HepG2 (cell line): ENCODE measurements at regions not wholly inside any gene's neighbourhood (a gene's known extent, or its start where the extent isn't known, plus 50 kb on each side); places are given as distances from the start of the nearest gene placed in this dataset.

Source experiments
- ATAC-seq: fragments of 200-7000 bp; cut with Tn5 transposase; 3 replicates; pipeline ENCODE4 v1.9.1; 2020; ENCODE audit warnings: mild to moderate bottlenecking, moderate library complexity
- BruUV-seq: library from RNA; stranded (reverse); fragments of 400-500 nt; replicated peaks from 2 replicates; lab custom pipeline; 2021; lab: Mats Ljungman, UMichigan
- CTCF ChIA-PET: fragments of 300-600 bp; formaldehyde crosslinking; extraction: SDS; loops from one replicate; lab custom pipeline; 2021; ENCODE audit warnings: low total read pairs, inconsistent platforms, low intra/inter-chr PET ratio; lab: Yijun Ruan, JAX
- POLR2A ChIA-PET: fragments of 350-600 bp; sonication (Branson Sonifier 250); formaldehyde crosslinking; loops from one replicate; lab custom pipeline; 2020; ENCODE audit warnings: antibody characterized with exemption, inconsistent platforms; lab: Yijun Ruan, JAX
- DNase-seq: peaks from one replicate; pipeline ENCODE4 v3.0.0-alpha.2; 2015; ENCODE audit warnings: low spot score
- FAIRE-seq: peaks from 3 replicates; lab custom pipeline; 2011; peaks lifted over from hg19 to GRCh38; lab: Jason Lieb, UNC
- H2AFZ ChIP-seq: one replicate; pipeline ENCODE4 v1.6.1; 2011; ENCODE audit warnings: low read length, inconsistent platforms
- H3K27ac ChIP-seq: fragments of 300-600 bp; 3 replicates; pipeline ENCODE4 v1.8.0; 2011; ENCODE audit warnings: mixed run types, mild to moderate bottlenecking, mixed read lengths, low read length, inconsistent platforms; ENCODE audit not compliant: insufficient read depth; ENCODE audit errors: extremely low read length
- H3K27me3 ChIP-seq, 2 experiments: fragments of 200-600 bp in 1 of 2; 2 replicates in 1 of 2; 3 replicates in 1 of 2; pipeline versions ENCODE4 v1.6.0 to v1.8.0; 2011; ENCODE audit warnings: low read length in 2 of 2, mild to moderate bottlenecking in 2 of 2, moderate library complexity in 2 of 2, inconsistent platforms in 1 of 2; ENCODE audit not compliant: insufficient read depth in 2 of 2, control insufficient read depth in 1 of 2
- H3K36me3 ChIP-seq, 2 experiments: fragments of 200-600 bp in 1 of 2; replicated peaks in 1 of 2; 2 replicates in 1 of 2; 3 replicates in 1 of 2; pipeline versions ENCODE4 v1.5.1 to v1.8.0; 2011; ENCODE audit warnings: low read length in 2 of 2, inconsistent platforms in 1 of 2; ENCODE audit not compliant: insufficient read depth in 2 of 2, control insufficient read depth in 1 of 2
- H3K4me1 ChIP-seq: 2 replicates; pipeline ENCODE4 v1.5.1; 2012; ENCODE audit warnings: low read length, inconsistent platforms; ENCODE audit not compliant: insufficient read depth
- H3K4me2 ChIP-seq: 2 replicates; pipeline ENCODE4 v1.6.0; 2011; ENCODE audit warnings: low read depth, low read length, inconsistent platforms
- H3K4me3 ChIP-seq, 3 experiments: fragments of 200-600 bp in 1 of 3; sonication (generic), shearing (Covaris generic) in 1 of 3; replicated peaks in 1 of 3; 2 replicates each; pipeline ENCODE4 v1.5.1; 2011 to 2016; ENCODE audit warnings: low read length in 3 of 3, inconsistent platforms in 2 of 3, low read depth in 2 of 3, mild to moderate bottlenecking in 2 of 3, control low read depth in 1 of 3, mixed read lengths in 1 of 3; ENCODE audit not compliant: insufficient read depth in 1 of 3
- H3K79me2 ChIP-seq: one replicate; pipeline ENCODE4 v1.6.1; 2011; ENCODE audit warnings: low read length, inconsistent platforms; ENCODE audit not compliant: insufficient read depth
- H3K9ac ChIP-seq: 2 replicates; pipeline ENCODE4 v1.6.0; 2011; ENCODE audit warnings: mild to moderate bottlenecking, low read depth, low read length, inconsistent platforms; ENCODE audit not compliant: insufficient read depth
- H3K9me3 ChIP-seq: 2 replicates; pipeline ENCODE4 v1.5.1; 2012; ENCODE audit warnings: mild to moderate bottlenecking, low read length
- H4K20me1 ChIP-seq: 2 replicates; pipeline ENCODE4 v1.6.0; 2011; ENCODE audit warnings: inconsistent platforms, mild to moderate bottlenecking, low read length, moderate library complexity; ENCODE audit not compliant: insufficient read depth
- CCAR2 ChIP-seq: fragments of 200-400 bp; formaldehyde crosslinking; optimal IDR thresholded peaks from 2 replicates; pipeline ENCODE3; 2018; ENCODE audit warnings: low read depth, mild to moderate bottlenecking, low read length, moderate library complexity
- IRX3 ChIP-seq: sonication (generic); formaldehyde crosslinking; IDR thresholded peaks from 2 replicates; pipeline ENCODE4 v1.8.1; 2023; ENCODE audit warnings: mild to moderate bottlenecking, low read depth, missing genetic modification reagents, borderline replicate concordance
- PRMT3 ChIP-seq: sonication (generic); formaldehyde crosslinking; IDR thresholded peaks from 2 replicates; pipeline ENCODE4 v1.8.1; 2022; ENCODE audit warnings: low read depth, mild to moderate bottlenecking, moderate library complexity, missing genetic modification reagents, borderline replicate concordance
- ZNF160 ChIP-seq: sonication (generic); formaldehyde crosslinking; IDR thresholded peaks from 2 replicates; pipeline ENCODE4 v1.8.0; 2022; ENCODE audit warnings: mild to moderate bottlenecking, inconsistent platforms, missing genetic modification reagents
- ZNF44 ChIP-seq: sonication (generic); formaldehyde crosslinking; IDR thresholded peaks from 2 replicates; pipeline ENCODE4 v1.5.1; 2020; ENCODE audit warnings: mild to moderate bottlenecking, missing genetic modification reagents
- ZNF614 ChIP-seq: IDR thresholded peaks from 2 replicates; pipeline ENCODE4 v1.6.1; 2018; ENCODE audit warnings: missing biosample characterization, missing genetic modification reagents, inconsistent platforms, borderline replicate concordance
- WGBS: methylation state at CpG from one replicate; pipeline ENCODE4 v1.1.6; 2017; ENCODE audit warnings: low lambda C conversion rate; 5-methylcytosine and 5-hydroxymethylcytosine counted together
- in situ Hi-C: cut with HindIII; loops from 2 replicates; pipeline ENCODE4 v1.10.0; 2017; ENCODE audit warnings: low pct_unique_long_range_greater_than_20kb; ENCODE audit not compliant: extremely low pct_ligation_motif_present
- intact Hi-C: fragments of 100-400 bp; cut with micrococcal nuclease; formaldehyde crosslinking; loops from one replicate; pipeline ENCODE4 v1.10.0; 2022; ENCODE audit not compliant: unreplicated experiment
- TF ChIP-seq, protein P1 (sequence below): sonication (generic); formaldehyde crosslinking; IDR thresholded peaks from 2 replicates; pipeline ENCODE4 v1.5.0; 2020; ENCODE audit warnings: missing genetic modification reagents, mild to moderate bottlenecking, borderline replicate concordance
- TF ChIP-seq, protein P2 (sequence below): sonication (generic); formaldehyde crosslinking; IDR thresholded peaks from 2 replicates; pipeline ENCODE4 v1.4.0; 2020; ENCODE audit warnings: missing genetic modification reagents

GRCh38 chr13:106172176-106172905 lies 363.1 kb downstream of the EFNB2 start:
- no peaks in the 10 kb centered on the region for H3K4me1 ChIP-seq
- no peaks in the 10 kb centered on the region; a peak in 1 of 5 replicates for H3K27me3 ChIP-seq
- ChIA-PET CTCF (no interaction called here), POLR2A (no interaction called here)
- TF ChIP-seq CCAR2: no peak
- TF ChIP-seq PRMT3: no peak
- TF ChIP-seq ZNF160 (CRISPR knock-in tag): no peak
- no peak for TF ChIP-seq ZNF44 (CRISPR knock-in tag)
- TF ChIP-seq ZNF614 (CRISPR knock-in tag): no peak
- TF ChIP-seq, protein P1, sequence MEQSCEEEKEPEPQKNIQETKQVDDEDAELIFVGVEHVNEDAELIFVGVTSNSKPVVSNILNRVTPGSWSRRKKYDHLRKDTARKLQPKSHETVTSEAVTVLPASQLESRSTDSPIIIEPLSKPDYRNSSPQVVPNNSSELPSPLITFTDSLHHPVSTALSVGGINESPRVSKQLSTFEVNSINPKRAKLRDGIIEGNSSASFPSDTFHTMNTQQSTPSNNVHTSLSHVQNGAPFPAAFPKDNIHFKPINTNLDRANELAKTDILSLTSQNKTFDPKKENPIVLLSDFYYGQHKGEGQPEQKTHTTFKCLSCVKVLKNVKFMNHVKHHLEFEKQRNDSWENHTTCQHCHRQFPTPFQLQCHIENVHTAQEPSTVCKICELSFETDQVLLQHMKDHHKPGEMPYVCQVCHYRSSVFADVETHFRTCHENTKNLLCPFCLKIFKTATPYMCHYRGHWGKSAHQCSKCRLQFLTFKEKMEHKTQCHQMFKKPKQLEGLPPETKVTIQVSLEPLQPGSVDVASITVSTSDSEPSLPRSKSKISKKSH (CRISPR knock-in tag): no peak
- in situ Hi-C loops (no loop called here), intact Hi-C loops (no loop called here)
- no peaks in the 10 kb centered on the region for H3K36me3 ChIP-seq
- no peak overlapping the region for H3K4me3 ChIP-seq
- ATAC-seq (no peak), DNase-seq (no peak), FAIRE-seq (no peak)
- no peaks in the 10 kb centered on the region for H3K9me3 ChIP-seq
- WGBS: 0% methylated on average over 5 of the region's 5 CpGs
- no peak overlapping the region for H2AFZ ChIP-seq
- H3K27ac ChIP-seq: no peak overlapping the region
- H3K9ac ChIP-seq: no peak overlapping the region
- no peaks in the 10 kb centered on the region for H4K20me1 ChIP-seq
- H3K4me2 ChIP-seq: no peak overlapping the region
- no peaks in the 10 kb centered on the region for H3K79me2 ChIP-seq
- BruUV-seq: no TSS peak

DNA sequence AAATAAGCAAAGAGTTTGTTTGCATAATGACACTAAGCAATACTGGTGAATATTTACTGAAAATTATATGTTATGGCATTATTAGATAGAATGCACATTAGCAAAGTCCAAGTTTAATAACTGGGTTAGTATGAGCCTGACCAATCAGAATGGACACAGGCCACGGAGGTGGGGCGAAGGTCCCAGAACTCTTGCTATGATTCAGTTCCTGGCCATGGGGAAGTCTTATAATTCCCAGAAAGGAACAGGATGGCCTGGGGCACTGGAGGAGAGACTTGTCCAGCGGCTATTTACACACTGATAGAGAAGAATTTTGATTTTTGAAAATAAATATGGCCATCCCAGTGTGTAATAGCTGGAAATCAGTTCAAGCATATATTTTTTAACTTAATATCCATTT lies 372.0 kb downstream of the EFNB2 start:
- ATAC-seq (no peak), FAIRE-seq (no peak), DNase-seq (no peak)
- H3K27me3 ChIP-seq: 0 out of 5 replicates have a peak, but pooled peaks cover 0 to 1% of the 10 kb centered on the region in 2 experiments
- in situ Hi-C loops: no loop called here
- H3K27ac ChIP-seq: no peak overlapping the region
- no peaks in the 10 kb centered on the region for H3K9me3 ChIP-seq
- no peak overlapping the region for H3K4me2 ChIP-seq
- no peaks in the 10 kb centered on the region for H4K20me1 ChIP-seq
- 47% methylated on average over 3 of the region's 3 CpGs for WGBS
- ChIA-PET POLR2A (no interaction called here), CTCF (no interaction called here)
- intact Hi-C loops: no loop called here
- no peaks in the 10 kb centered on the region for H3K36me3 ChIP-seq
- H3K9ac ChIP-seq: no peak overlapping the region
- no peaks in the 10 kb centered on the region for H3K4me1 ChIP-seq
- no peak overlapping the region for H3K4me3 ChIP-seq
- no TSS peak for BruUV-seq
- H2AFZ ChIP-seq: no peak overlapping the region
- H3K79me2 ChIP-seq: no peaks in the 10 kb centered on the region
- TF ChIP-seq, protein P2, sequence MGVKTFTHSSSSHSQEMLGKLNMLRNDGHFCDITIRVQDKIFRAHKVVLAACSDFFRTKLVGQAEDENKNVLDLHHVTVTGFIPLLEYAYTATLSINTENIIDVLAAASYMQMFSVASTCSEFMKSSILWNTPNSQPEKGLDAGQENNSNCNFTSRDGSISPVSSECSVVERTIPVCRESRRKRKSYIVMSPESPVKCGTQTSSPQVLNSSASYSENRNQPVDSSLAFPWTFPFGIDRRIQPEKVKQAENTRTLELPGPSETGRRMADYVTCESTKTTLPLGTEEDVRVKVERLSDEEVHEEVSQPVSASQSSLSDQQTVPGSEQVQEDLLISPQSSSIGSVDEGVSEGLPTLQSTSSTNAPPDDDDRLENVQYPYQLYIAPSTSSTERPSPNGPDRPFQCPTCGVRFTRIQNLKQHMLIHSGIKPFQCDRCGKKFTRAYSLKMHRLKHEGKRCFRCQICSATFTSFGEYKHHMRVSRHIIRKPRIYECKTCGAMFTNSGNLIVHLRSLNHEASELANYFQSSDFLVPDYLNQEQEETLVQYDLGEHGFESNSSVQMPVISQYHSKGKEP: no peak
- TF ChIP-seq PRMT3 (no peak), IRX3 (no peak)
